ENCODE measurements at regions not wholly inside any gene's neighbourhood (a gene's known extent, or its start where the extent isn't known, plus 50 kb on each side); places are given as distances from the start of the nearest gene placed in this dataset.

- Histone ChIP-seq H3K27me3 (ENCODE audit: control insufficient read depth in 3 of 3, insufficient read depth in 3 of 3, low read length in 3 of 3) (no peaks in the 10 kb centered on the region), H3K9me3 (ENCODE audit: control insufficient read depth in 2 of 2, insufficient read depth in 1 of 2, low read depth in 1 of 2, low read length in 1 of 2) (peaks cover 0 to 2% of the 10 kb centered on the region in 2 donors), H3K4me1 (ENCODE audit: control insufficient read depth in 3 of 3, insufficient read depth in 2 of 3, low read depth in 1 of 3, low read length in 2 of 3) (no peaks in the 10 kb centered on the region), H3K27ac (ENCODE audit: low read depth in 1 of 3, low read length in 2 of 3) (no peak overlapping the region), H3K4me3 (ENCODE audit: low read depth in 1 of 3, low read length in 3 of 3) (no peak overlapping the region), H3K36me3 (ENCODE audit: control insufficient read depth in 3 of 3, insufficient read depth in 2 of 3, low read depth in 1 of 3, low read length in 3 of 3) (no peaks in the 10 kb centered on the region)
- FAIRE-seq: no peak
- no peak for DNase-seq
Observed at GRCh38 chr4:35649778-35650177, 594.5 kb downstream of the ARAP2 start.

DNA sequence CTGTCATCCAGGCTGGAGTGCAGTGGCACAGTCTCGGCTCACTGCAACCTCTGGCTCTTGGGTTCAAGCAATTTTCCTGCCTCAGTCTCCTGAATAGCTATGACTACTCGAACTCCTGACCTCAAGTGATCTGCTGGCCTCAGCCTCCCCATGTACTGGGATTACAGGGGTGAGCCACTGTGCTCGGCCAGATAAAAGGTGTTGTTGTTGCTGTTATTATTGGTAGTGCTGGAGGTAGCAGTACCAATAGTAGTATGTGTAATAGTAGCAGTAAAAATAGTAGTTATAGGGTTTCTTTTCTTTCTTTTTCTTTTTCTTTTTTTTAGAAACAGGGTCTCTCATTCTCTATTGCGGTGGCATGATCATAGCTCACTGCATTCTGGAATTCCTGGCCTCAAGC, 592.1 kb downstream of the ARAP2 start:
- no peak overlapping the region for H3K27ac ChIP-seq (ENCODE audit: low read depth in 1 of 3, low read length in 2 of 3)
- no peaks in the 10 kb centered on the region for H3K36me3 ChIP-seq (ENCODE audit: control insufficient read depth in 3 of 3, insufficient read depth in 2 of 3, low read depth in 1 of 3, low read length in 3 of 3)
- no peaks in the 10 kb centered on the region for H3K4me1 ChIP-seq (ENCODE audit: control insufficient read depth in 3 of 3, insufficient read depth in 2 of 3, low read depth in 1 of 3, low read length in 2 of 3)
- 59 to 71% (median 63%) methylated on average over 4 of the region's 4 CpGs for WGBS, 3 donors
- H3K27me3 ChIP-seq (ENCODE audit: control insufficient read depth in 3 of 3, insufficient read depth in 3 of 3, low read length in 3 of 3): no peaks in the 10 kb centered on the region
- FAIRE-seq (no peak), DNase-seq (no peak)
- H3K4me3 ChIP-seq (ENCODE audit: low read depth in 1 of 3, low read length in 3 of 3): no peak overlapping the region
- peaks cover 0 to 2% of the 10 kb centered on the region in 2 donors for H3K9me3 ChIP-seq (ENCODE audit: control insufficient read depth in 2 of 2, insufficient read depth in 1 of 2, low read depth in 1 of 2, low read length in 1 of 2)

- H3K27ac ChIP-seq (ENCODE audit: low read depth in 1 of 3, low read length in 2 of 3): no peak overlapping the region
- peak; percentile 53 for FAIRE-seq
- no peak for DNase-seq
- no peaks in the 10 kb centered on the region for H3K27me3 ChIP-seq (ENCODE audit: control insufficient read depth in 3 of 3, insufficient read depth in 3 of 3, low read length in 3 of 3)
- no peaks in the 10 kb centered on the region for H3K36me3 ChIP-seq (ENCODE audit: control insufficient read depth in 3 of 3, insufficient read depth in 2 of 3, low read depth in 1 of 3, low read length in 3 of 3)
- H3K4me1 ChIP-seq (ENCODE audit: control insufficient read depth in 3 of 3, insufficient read depth in 2 of 3, low read depth in 1 of 3, low read length in 2 of 3): no peaks in the 10 kb centered on the region
- H3K4me3 ChIP-seq (ENCODE audit: low read depth in 1 of 3, low read length in 3 of 3): no peak overlapping the region
- H3K9me3 ChIP-seq (ENCODE audit: control insufficient read depth in 2 of 2, insufficient read depth in 1 of 2, low read depth in 1 of 2, low read length in 1 of 2): peaks cover 0 to 2% of the 10 kb centered on the region in 2 donors
Observed at GRCh38 chr4:35653451-35653850, 590.9 kb downstream of the ARAP2 start.

- Histone ChIP-seq H3K9me3 (ENCODE audit: control insufficient read depth in 2 of 2, insufficient read depth in 1 of 2, low read depth in 1 of 2, low read length in 1 of 2) (no peaks in the 10 kb centered on the region), H3K27me3 (ENCODE audit: control insufficient read depth in 3 of 3, insufficient read depth in 3 of 3, low read length in 3 of 3) (no peaks in the 10 kb centered on the region), H3K4me3 (ENCODE audit: low read depth in 1 of 3, low read length in 3 of 3) (no peak overlapping the region), H3K4me1 (ENCODE audit: control insufficient read depth in 3 of 3, insufficient read depth in 2 of 3, low read depth in 1 of 3, low read length in 2 of 3) (no peaks in the 10 kb centered on the region), H3K27ac (ENCODE audit: low read depth in 1 of 3, low read length in 2 of 3) (no peak overlapping the region), H3K36me3 (ENCODE audit: control insufficient read depth in 3 of 3, insufficient read depth in 2 of 3, low read depth in 1 of 3, low read length in 3 of 3) (no peaks in the 10 kb centered on the region)
- DNase-seq (no peak), FAIRE-seq (no peak)
- whole genome bisulfite sequencing, 3 donors: 66 to 74% (median 67%) methylated on average over 1 of the region's 1 CpG
Observed at GRCh38 chr4:35673137-35673536, 571.2 kb downstream of the ARAP2 start.

- 81 to 83% (median 83%) methylated on average over 1 of the region's 1 CpG for WGBS, 3 donors
- no peak overlapping the region for H3K4me3 ChIP-seq (ENCODE audit: low read depth in 1 of 3, low read length in 3 of 3)
- H3K27ac ChIP-seq (ENCODE audit: low read depth in 1 of 3, low read length in 2 of 3): no peak overlapping the region
- no peaks in the 10 kb centered on the region for H3K9me3 ChIP-seq (ENCODE audit: control insufficient read depth in 2 of 2, insufficient read depth in 1 of 2, low read depth in 1 of 2, low read length in 1 of 2)
- H3K27me3 ChIP-seq (ENCODE audit: control insufficient read depth in 3 of 3, insufficient read depth in 3 of 3, low read length in 3 of 3): no peaks in the 10 kb centered on the region
- FAIRE-seq (no peak), DNase-seq (no peak)
- H3K36me3 ChIP-seq (ENCODE audit: control insufficient read depth in 3 of 3, insufficient read depth in 2 of 3, low read depth in 1 of 3, low read length in 3 of 3): no peaks in the 10 kb centered on the region
- H3K4me1 ChIP-seq (ENCODE audit: control insufficient read depth in 3 of 3, insufficient read depth in 2 of 3, low read depth in 1 of 3, low read length in 2 of 3): no peaks in the 10 kb centered on the region
Observed at GRCh38 chr4:35684755-35685154, 559.6 kb downstream of the ARAP2 start.

GRCh38 chr4:35689870-35690269, 554.4 kb downstream of the ARAP2 start:
- no peak for DNase-seq

GRCh38 chr4:35690271-35690670, 554.0 kb downstream of the ARAP2 start:
- DNase-seq (no peak), FAIRE-seq (no peak)
- no peaks in the 10 kb centered on the region for H3K27me3 ChIP-seq (ENCODE audit: control insufficient read depth in 3 of 3, insufficient read depth in 3 of 3, low read length in 3 of 3)
- H3K36me3 ChIP-seq (ENCODE audit: control insufficient read depth in 3 of 3, insufficient read depth in 2 of 3, low read depth in 1 of 3, low read length in 3 of 3): no peaks in the 10 kb centered on the region
- H3K27ac ChIP-seq (ENCODE audit: low read depth in 1 of 3, low read length in 2 of 3): no peak overlapping the region
- H3K9me3 ChIP-seq (ENCODE audit: control insufficient read depth in 2 of 2, insufficient read depth in 1 of 2, low read depth in 1 of 2, low read length in 1 of 2): no peaks in the 10 kb centered on the region
- 63 to 80% (median 80%) methylated on average over 1 of the region's 1 CpG for WGBS, 3 donors
- H3K4me1 ChIP-seq (ENCODE audit: control insufficient read depth in 3 of 3, insufficient read depth in 2 of 3, low read depth in 1 of 3, low read length in 2 of 3): no peaks in the 10 kb centered on the region
- H3K4me3 ChIP-seq (ENCODE audit: low read depth in 1 of 3, low read length in 3 of 3): no peak overlapping the region

More at GRCh38 chr4:35689870-35690269, 554.4 kb downstream of the ARAP2 start:
- no peaks in the 10 kb centered on the region for H3K4me1 ChIP-seq (ENCODE audit: control insufficient read depth in 3 of 3, insufficient read depth in 2 of 3, low read depth in 1 of 3, low read length in 2 of 3)
- H3K27me3 ChIP-seq (ENCODE audit: control insufficient read depth in 3 of 3, insufficient read depth in 3 of 3, low read length in 3 of 3): no peaks in the 10 kb centered on the region
- 85 to 89% (median 88%) methylated on average over 1 of the region's 1 CpG for WGBS, 3 donors
- no peak for FAIRE-seq
- no peak overlapping the region for H3K4me3 ChIP-seq (ENCODE audit: low read depth in 1 of 3, low read length in 3 of 3)
- H3K36me3 ChIP-seq (ENCODE audit: control insufficient read depth in 3 of 3, insufficient read depth in 2 of 3, low read depth in 1 of 3, low read length in 3 of 3): no peaks in the 10 kb centered on the region
- H3K9me3 ChIP-seq (ENCODE audit: control insufficient read depth in 2 of 2, insufficient read depth in 1 of 2, low read depth in 1 of 2, low read length in 1 of 2): no peaks in the 10 kb centered on the region
- no peak overlapping the region for H3K27ac ChIP-seq (ENCODE audit: low read depth in 1 of 3, low read length in 2 of 3)

- H3K27me3 ChIP-seq (ENCODE audit: control insufficient read depth in 3 of 3, insufficient read depth in 3 of 3, low read length in 3 of 3): no peaks in the 10 kb centered on the region
- H3K4me3 ChIP-seq (ENCODE audit: low read depth in 1 of 3, low read length in 3 of 3): no peak overlapping the region
- FAIRE-seq: no peak
- no peaks in the 10 kb centered on the region for H3K36me3 ChIP-seq (ENCODE audit: control insufficient read depth in 3 of 3, insufficient read depth in 2 of 3, low read depth in 1 of 3, low read length in 3 of 3)
- no peaks in the 10 kb centered on the region for H3K4me1 ChIP-seq (ENCODE audit: control insufficient read depth in 3 of 3, insufficient read depth in 2 of 3, low read depth in 1 of 3, low read length in 2 of 3)
- H3K27ac ChIP-seq (ENCODE audit: low read depth in 1 of 3, low read length in 2 of 3): no peak overlapping the region
- H3K9me3 ChIP-seq (ENCODE audit: control insufficient read depth in 2 of 2, insufficient read depth in 1 of 2, low read depth in 1 of 2, low read length in 1 of 2): no peaks in the 10 kb centered on the region
- whole genome bisulfite sequencing, 3 donors: 77 to 92% (median 78%) methylated on average over 3 of the region's 3 CpGs
- DNase-seq: no peak
Observed at GRCh38 chr4:35695003-35695402, 549.3 kb downstream of the ARAP2 start.

DNA sequence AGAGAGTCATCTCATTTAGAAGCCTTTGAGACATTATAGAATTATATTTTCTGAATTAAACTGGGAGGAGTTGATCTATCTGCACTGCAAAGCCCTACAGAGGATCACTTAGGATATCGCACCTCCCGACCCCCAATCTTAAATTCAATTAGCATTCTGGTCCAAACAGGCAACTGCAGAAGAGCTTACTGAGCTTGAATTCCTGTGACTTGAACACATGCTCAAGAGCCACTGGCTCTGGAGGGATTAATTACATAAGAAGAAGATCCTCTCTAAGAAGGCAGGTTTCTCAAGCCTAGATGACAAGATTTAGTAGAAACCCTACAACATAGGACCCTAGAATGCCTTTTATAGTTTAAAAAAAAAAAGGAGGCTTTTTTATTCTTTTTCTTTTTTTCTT, 548.9 kb downstream of the ARAP2 start:
- 78 to 87% (median 80%) methylated on average over 2 of the region's 2 CpGs for WGBS, 3 donors

More for the DNA sequence above, 548.9 kb downstream of the ARAP2 start:
- Histone ChIP-seq H3K9me3 (ENCODE audit: control insufficient read depth in 2 of 2, insufficient read depth in 1 of 2, low read depth in 1 of 2, low read length in 1 of 2) (no peaks in the 10 kb centered on the region), H3K4me1 (ENCODE audit: control insufficient read depth in 3 of 3, insufficient read depth in 2 of 3, low read depth in 1 of 3, low read length in 2 of 3) (no peaks in the 10 kb centered on the region), H3K4me3 (ENCODE audit: low read depth in 1 of 3, low read length in 3 of 3) (no peak overlapping the region), H3K36me3 (ENCODE audit: control insufficient read depth in 3 of 3, insufficient read depth in 2 of 3, low read depth in 1 of 3, low read length in 3 of 3) (no peaks in the 10 kb centered on the region), H3K27me3 (ENCODE audit: control insufficient read depth in 3 of 3, insufficient read depth in 3 of 3, low read length in 3 of 3) (no peaks in the 10 kb centered on the region), H3K27ac (ENCODE audit: low read depth in 1 of 3, low read length in 2 of 3) (no peak overlapping the region)
- FAIRE-seq (no peak), DNase-seq (no peak)

All from small intestine (tissue), 7 donors.